K562 (cell line): ENCODE measurements at regions not wholly inside any gene's neighbourhood (a gene's known extent, or its start where the extent isn't known, plus 50 kb on each side); places are given as distances from the start of the nearest gene placed in this dataset.

Source experiments
- ARHGAP35 ChIP-seq: fragments of 450-650 bp; IDR thresholded peaks from 2 replicates; pipeline ENCODE4 v1.6.1; 2018; ENCODE audit not compliant: partially characterized antibody
- ATF6 ChIP-seq: sonication (generic); formaldehyde crosslinking; IDR thresholded peaks from 2 replicates; pipeline ENCODE4 v1.4.0; 2020; ENCODE audit warnings: mild to moderate bottlenecking, missing genetic modification reagents
- BACH1 ChIP-seq: fragments of 200-800 bp; sonication (Bioruptor generic); IDR thresholded peaks from 2 replicates; pipeline ENCODE4 v1.6.1; 2016; ENCODE audit warnings: missing genetic modification characterization, missing compliant biosample characterization
- CTCF ChIP-seq, 3 experiments: IDR thresholded peaks in 2 of 3; conservative IDR thresholded peaks in 1 of 3; 2 replicates each; pipeline ENCODE4 v1.5.1; 2011 to 2012; ENCODE audit warnings: low read length in 3 of 3, mild to moderate bottlenecking in 3 of 3, control low read depth in 2 of 3, improper control_type of control experiment in 1 of 3, inconsistent platforms in 1 of 3, low read depth in 1 of 3, mixed read lengths in 1 of 3, moderate library complexity in 1 of 3; ENCODE audit not compliant: insufficient read depth in 2 of 3
- ETS1 ChIP-seq: conservative IDR thresholded peaks from 2 replicates; pipeline ENCODE4 v1.6.1; 2011; ENCODE audit warnings: low read depth, mild to moderate bottlenecking, low read length; ENCODE audit not compliant: control insufficient read depth
- EZH2 ChIP-seq: IDR thresholded peaks from 2 replicates; pipeline ENCODE4 v1.6.1; 2012; ENCODE audit warnings: low read depth, mild to moderate bottlenecking, inconsistent platforms, low read length, borderline replicate concordance
- GMEB1 ChIP-seq: fragments of 250-450 bp; sonication (Bioruptor Pico); IDR thresholded peaks from 2 replicates; pipeline ENCODE4 v1.4.0; 2020; ENCODE audit warnings: mild to moderate bottlenecking
- NR3C1 ChIP-seq: sonication (generic); formaldehyde crosslinking; IDR thresholded peaks from 2 replicates; pipeline ENCODE4 v1.8.1; 2022; ENCODE audit warnings: missing genetic modification reagents
- PHTF2 ChIP-seq: fragments of 250-450 bp; sonication (Bioruptor Pico); IDR thresholded peaks from 2 replicates; pipeline ENCODE4 v1.5.0; 2021; ENCODE audit warnings: mild to moderate bottlenecking
- POLR2AphosphoS5 ChIP-seq: IDR thresholded peaks from 2 replicates; pipeline ENCODE4 v1.6.1; 2011; ENCODE audit warnings: mild to moderate bottlenecking, low read depth, low read length, moderate library complexity; ENCODE audit not compliant: control insufficient read depth, insufficient read depth
- PRPF4 ChIP-seq: fragments of 200-400 bp; formaldehyde crosslinking; IDR thresholded peaks from one replicate; pipeline ENCODE4 v1.6.1; 2017; ENCODE audit warnings: low read length, low read depth, mild to moderate bottlenecking; ENCODE audit not compliant: insufficient read depth, poor library complexity, severe bottlenecking
- RFX1 ChIP-seq: fragments of 450-650 bp; IDR thresholded peaks from 2 replicates; pipeline ENCODE4 v1.6.1; 2016; ENCODE audit warnings: mild to moderate bottlenecking, moderate library complexity
- ZFP30 ChIP-seq: fragments of 250-450 bp; sonication (Bioruptor Pico); IDR thresholded peaks from 2 replicates; pipeline ENCODE4 v1.8.0; 2022; ENCODE audit warnings: moderate library complexity, mild to moderate bottlenecking, inconsistent platforms, borderline replicate concordance

GRCh38 chr4:179664430-179665027 is 2222.3 kb upstream of the AGA start:
- TF ChIP-seq PRPF4 (no peak), GMEB1 (no peak), NR3C1 (no peak), POLR2AphosphoS5 (no peak), ARHGAP35 (no peak), PHTF2 (no peak), CTCF (IDR thresholded peaks at IDR 0.05 in 2 of 3, conservative IDR thresholded peaks at IDR 0.05 in 1 of 3; ENCODE audit: insufficient read depth in 2 of 3, low read depth in 1 of 3, low read length in 3 of 3) (no peak), EZH2 (no peak), ATF6 (CRISPR knock-in tag) (no peak), ZFP30 (CRISPR knock-in tag) (no peak), ETS1 (no peak), RFX1 (no peak), BACH1 (no peak)
